Gastrocnemius medialis (tissue), 4 donors: ENCODE measurements at regions not wholly inside any gene's neighbourhood (a gene's known extent, or its start where the extent isn't known, plus 50 kb on each side); places are given as distances from the start of the nearest gene placed in this dataset.

Experiments
- POLR2A ChIP-seq, 2 donors: fragments of 450-650 bp; IDR thresholded peaks; one replicate each; pipeline ENCODE4 v1.6.1; 2017; ENCODE audit warnings: antibody characterized with exemption in 2 of 2, mild to moderate bottlenecking in 2 of 2, moderate library complexity in 2 of 2
- TF ChIP-seq, protein P1 (sequence below), 5 experiments: fragments of 450-650 bp in 3 of 5; fragments of 200-600 bp in 2 of 5; sonication (generic) in 2 of 5; IDR thresholded peaks in 4 of 5; conservative IDR thresholded peaks in 1 of 5; 1 replicate in 4 of 5; 2 replicates in 1 of 5; pipeline ENCODE4 v1.5.1; 2016 to 2019; ENCODE audit warnings: antibody characterized with exemption in 5 of 5, mild to moderate bottlenecking in 3 of 5, moderate library complexity in 3 of 5

DNA sequence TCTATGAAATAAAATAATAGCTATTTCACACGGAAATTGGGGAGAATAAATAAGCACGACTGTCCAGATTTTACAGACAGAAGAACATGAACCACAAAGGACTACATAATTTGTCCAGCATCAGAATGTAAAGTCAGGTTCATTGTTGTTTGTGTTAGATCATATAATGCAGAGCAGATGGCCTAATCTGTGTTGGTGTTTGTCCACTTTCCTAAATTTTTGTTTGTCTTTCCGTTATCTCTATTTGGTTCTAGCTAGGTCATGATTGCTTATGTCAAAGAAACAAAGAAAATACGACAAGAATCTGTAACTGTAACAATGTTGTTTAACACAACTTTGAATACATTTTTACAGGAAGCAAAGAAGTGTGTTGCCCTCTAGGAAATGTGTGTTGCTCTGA, 75.6 kb upstream of the ANKRD28 start:
- TF ChIP-seq POLR2A (IDR thresholded peaks at IDR 0.05) = no peak
- TF ChIP-seq, protein P1, sequence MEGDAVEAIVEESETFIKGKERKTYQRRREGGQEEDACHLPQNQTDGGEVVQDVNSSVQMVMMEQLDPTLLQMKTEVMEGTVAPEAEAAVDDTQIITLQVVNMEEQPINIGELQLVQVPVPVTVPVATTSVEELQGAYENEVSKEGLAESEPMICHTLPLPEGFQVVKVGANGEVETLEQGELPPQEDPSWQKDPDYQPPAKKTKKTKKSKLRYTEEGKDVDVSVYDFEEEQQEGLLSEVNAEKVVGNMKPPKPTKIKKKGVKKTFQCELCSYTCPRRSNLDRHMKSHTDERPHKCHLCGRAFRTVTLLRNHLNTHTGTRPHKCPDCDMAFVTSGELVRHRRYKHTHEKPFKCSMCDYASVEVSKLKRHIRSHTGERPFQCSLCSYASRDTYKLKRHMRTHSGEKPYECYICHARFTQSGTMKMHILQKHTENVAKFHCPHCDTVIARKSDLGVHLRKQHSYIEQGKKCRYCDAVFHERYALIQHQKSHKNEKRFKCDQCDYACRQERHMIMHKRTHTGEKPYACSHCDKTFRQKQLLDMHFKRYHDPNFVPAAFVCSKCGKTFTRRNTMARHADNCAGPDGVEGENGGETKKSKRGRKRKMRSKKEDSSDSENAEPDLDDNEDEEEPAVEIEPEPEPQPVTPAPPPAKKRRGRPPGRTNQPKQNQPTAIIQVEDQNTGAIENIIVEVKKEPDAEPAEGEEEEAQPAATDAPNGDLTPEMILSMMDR (IDR thresholded peaks at IDR 0.05 in 4 of 5, conservative IDR thresholded peaks at IDR 0.05 in 1 of 5) = no peak
